Mesodermal cell (in vitro differentiated cells): ENCODE measurements at regions not wholly inside any gene's neighbourhood (a gene's known extent, or its start where the extent isn't known, plus 50 kb on each side); places are given as distances from the start of the nearest gene placed in this dataset.

Experiments
- H3K27ac ChIP-seq: 2 replicates; pipeline ENCODE4 v1.7.0; 2013; ENCODE audit warnings: mild to moderate bottlenecking, low read depth, low read length, moderate library complexity; ENCODE audit not compliant: severe bottlenecking
- H3K36me3 ChIP-seq: 2 replicates; pipeline ENCODE4 v1.7.1; 2013; ENCODE audit warnings: mild to moderate bottlenecking, low read length, moderate library complexity; ENCODE audit not compliant: control insufficient read depth, insufficient read depth
- H3K4me1 ChIP-seq: one replicate; pipeline ENCODE4 v1.7.1; 2013; ENCODE audit warnings: mild to moderate bottlenecking, low read length; ENCODE audit not compliant: insufficient read depth, control insufficient read depth, poor library complexity, severe bottlenecking
- H3K4me3 ChIP-seq: 2 replicates; pipeline ENCODE4 v1.7.0; 2013; ENCODE audit warnings: low read length, control low read depth, mild to moderate bottlenecking; ENCODE audit not compliant: insufficient read depth, poor library complexity, severe bottlenecking; ENCODE audit errors: extremely low read depth
- H3K9me3 ChIP-seq: 2 replicates; pipeline ENCODE4 v1.7.1; 2013; ENCODE audit warnings: mild to moderate bottlenecking, low read length, moderate library complexity; ENCODE audit not compliant: control insufficient read depth
- WGBS, 2 experiments: methylation state at CpG; one replicate each; pipeline ENCODE4 v1.1.5; 2013; ENCODE audit warnings: missing lambda C conversion rate in 2 of 2; ENCODE audit not compliant: insufficient coverage in 2 of 2; 5-methylcytosine and 5-hydroxymethylcytosine counted together

DNA sequence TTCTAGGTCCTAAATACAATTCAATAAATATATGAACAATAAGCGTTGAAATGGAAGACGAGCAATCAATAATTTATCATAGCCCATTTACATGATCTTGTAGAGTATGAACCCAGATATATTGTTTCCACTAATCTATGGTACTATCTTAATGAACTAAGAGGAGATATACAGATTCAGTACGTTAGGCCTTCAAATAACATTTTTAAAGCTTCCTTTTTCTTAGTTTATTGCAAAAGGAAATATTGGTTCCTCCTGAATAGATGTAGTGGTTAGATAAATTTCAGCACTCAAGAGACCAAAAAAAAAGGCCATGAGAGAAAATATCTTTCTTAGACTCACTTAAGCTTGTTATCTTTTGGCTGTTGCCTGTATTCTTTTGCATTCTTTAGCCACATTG, 147.5 kb upstream of the PITX2 start:
- Histone ChIP-seq H3K4me1 (no peaks in the 10 kb centered on the region), H3K4me3 (no peak overlapping the region), H3K9me3 (no peaks in the 10 kb centered on the region), H3K36me3 (no peaks in the 10 kb centered on the region), H3K27ac (no peak overlapping the region)
- no CpG with 5 or more reads among the region's 3 CpGs for WGBS, 2 experiments

- Histone ChIP-seq H3K9me3 (no peaks in the 10 kb centered on the region), H3K27ac (no peak overlapping the region), H3K4me3 (no peak overlapping the region), H3K36me3 (no peaks in the 10 kb centered on the region), H3K4me1 (no peaks in the 10 kb centered on the region)
- 80 to 90% methylated on average over 2 of the region's 2 CpGs for WGBS, 2 experiments
Measured at GRCh38 chr4:110778521-110778920, 155.6 kb upstream of the PITX2 start.

- 80 to 100% methylated on average over 1 of the region's 1 CpG for WGBS, 2 experiments
- H3K36me3 ChIP-seq, result no peaks in the 10 kb centered on the region
- no peaks in the 10 kb centered on the region for H3K4me1 ChIP-seq
- H3K4me3 ChIP-seq, result no peak overlapping the region
- H3K9me3 ChIP-seq, result no peaks in the 10 kb centered on the region
- H3K27ac ChIP-seq, result no peak overlapping the region
Measured at GRCh38 chr4:110780538-110780937, 157.7 kb upstream of the PITX2 start.

DNA sequence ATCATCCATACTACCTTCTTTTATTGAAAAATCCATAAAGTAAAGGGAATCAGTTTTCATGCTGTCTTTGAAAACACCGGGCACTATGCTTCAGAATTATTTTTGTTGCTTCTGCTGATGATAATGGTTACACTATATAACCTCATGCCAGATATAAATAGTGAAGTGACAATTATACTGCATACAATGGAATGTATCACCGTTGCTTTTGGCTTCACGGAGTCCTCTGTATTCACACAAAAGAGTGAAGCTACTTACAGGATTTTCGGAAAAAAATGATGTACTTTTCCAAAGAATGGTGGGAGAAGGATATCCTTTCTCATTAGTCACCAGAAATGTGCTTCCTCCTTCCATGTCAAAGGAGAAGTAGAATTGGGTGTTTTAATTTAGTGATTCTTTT, 159.1 kb upstream of the PITX2 start:
- Histone ChIP-seq H3K4me3 (no peak overlapping the region), H3K9me3 (no peaks in the 10 kb centered on the region), H3K36me3 (no peaks in the 10 kb centered on the region), H3K27ac (no peak overlapping the region), H3K4me1 (no peaks in the 10 kb centered on the region)
- WGBS, 2 experiments, result 57 to 100% methylated on average over 1 of the region's 4 CpGs

DNA sequence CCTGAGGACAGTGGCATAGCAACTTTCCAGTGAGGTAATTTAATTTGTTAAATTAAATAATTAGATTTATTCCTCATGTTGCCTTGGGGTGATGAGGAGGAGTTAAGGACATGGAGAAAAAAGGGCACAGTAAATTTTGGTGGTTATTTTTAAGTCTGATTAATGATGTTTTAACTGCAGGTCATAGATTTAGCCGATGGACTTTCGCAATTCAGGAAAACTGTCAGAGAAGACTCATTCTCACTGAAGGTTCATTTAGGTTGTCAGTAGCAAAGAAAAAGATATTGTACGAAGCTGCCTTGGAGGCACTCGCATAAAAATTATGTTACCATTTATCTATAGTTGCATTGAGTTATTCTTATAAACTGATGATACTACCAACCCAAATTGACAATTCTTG, 164.2 kb upstream of the PITX2 start:
- H3K36me3 ChIP-seq, result no peaks in the 10 kb centered on the region
- no peak overlapping the region for H3K4me3 ChIP-seq
- no peak overlapping the region for H3K27ac ChIP-seq

DNA sequence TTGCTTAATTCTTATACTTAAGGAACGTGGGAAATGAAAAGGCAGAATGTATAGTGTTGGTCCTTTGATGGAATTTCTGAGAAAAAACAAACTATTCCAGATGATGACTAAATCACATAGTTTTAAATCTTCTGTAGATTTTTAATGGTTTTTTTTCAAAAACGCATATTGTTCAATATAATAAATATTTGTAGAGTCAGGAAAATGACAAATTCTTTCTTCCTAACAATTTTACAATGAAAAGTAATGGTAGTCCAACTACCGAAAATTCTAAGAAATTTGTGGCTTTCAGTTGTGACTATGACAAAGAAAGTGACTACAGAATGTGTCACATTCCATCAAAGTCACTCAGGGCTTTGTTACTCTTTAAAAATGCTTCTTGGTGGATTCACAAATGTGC, 164.8 kb upstream of the PITX2 start:
- WGBS, 2 experiments, result no CpG with 5 or more reads among the region's 3 CpGs

More for the DNA sequence above, 164.2 kb upstream of the PITX2 start:
- no peaks in the 10 kb centered on the region for H3K9me3 ChIP-seq
- WGBS, 2 experiments, result 97 to 100% methylated on average over 2 of the region's 4 CpGs
- no peaks in the 10 kb centered on the region for H3K4me1 ChIP-seq

DNA sequence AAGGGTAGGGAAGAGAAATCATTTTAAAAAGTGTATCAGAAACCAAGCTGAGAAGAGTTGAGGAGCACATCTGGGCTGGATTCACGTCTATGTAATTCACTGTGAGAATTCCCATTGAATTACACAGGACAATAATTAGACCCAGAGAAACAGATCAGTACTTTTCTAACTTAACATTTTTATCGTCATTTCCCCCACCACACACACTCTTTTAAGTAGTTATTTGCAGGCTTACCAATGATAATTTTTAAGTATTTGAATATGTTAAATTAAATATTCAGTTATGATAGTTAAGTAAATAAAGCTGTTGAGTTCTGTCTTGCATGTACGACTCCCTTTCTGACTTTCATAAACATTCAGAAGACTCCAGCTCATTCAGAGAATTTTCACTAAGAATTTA, 165.4 kb upstream of the PITX2 start:
- Histone ChIP-seq H3K4me3 (no peak overlapping the region), H3K4me1 (peaks cover 11% of the 10 kb centered on the region), H3K36me3 (no peaks in the 10 kb centered on the region), H3K27ac (no peak overlapping the region), H3K9me3 (no peaks in the 10 kb centered on the region)
- 80% methylated on average over 1 of the region's 3 CpGs; no CpG with 5 or more reads in 1 of the 2 experiments for WGBS, 2 experiments

More for the DNA sequence above, 164.8 kb upstream of the PITX2 start:
- peaks cover 5% of the 10 kb centered on the region for H3K4me1 ChIP-seq
- no peak overlapping the region for H3K4me3 ChIP-seq
- H3K36me3 ChIP-seq, result no peaks in the 10 kb centered on the region
- no peaks in the 10 kb centered on the region for H3K9me3 ChIP-seq
- H3K27ac ChIP-seq, result no peak overlapping the region

DNA sequence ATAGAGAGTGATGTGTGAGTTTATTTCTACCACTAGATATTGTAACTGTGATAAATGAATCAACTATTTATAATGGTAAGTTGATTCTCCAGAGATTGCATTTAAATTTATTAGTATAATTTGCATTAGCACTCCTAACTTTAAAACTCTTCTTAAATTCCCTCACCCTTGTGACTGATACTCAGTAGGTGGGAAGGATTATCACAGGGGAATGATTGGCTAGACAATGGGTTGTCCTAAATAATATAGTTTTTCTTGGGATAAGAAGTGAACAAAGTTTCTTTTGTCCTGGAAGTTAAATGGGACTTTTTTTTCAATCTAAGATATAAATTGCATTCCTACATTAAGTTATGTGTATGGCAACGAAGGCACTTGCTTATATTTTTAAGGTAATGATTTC, 169.2 kb upstream of the PITX2 start:
- WGBS, 2 experiments, result no CpG with 5 or more reads among the region's 1 CpG
- Histone ChIP-seq H3K4me3 (no peak overlapping the region), H3K4me1 (peaks cover 24% of the 10 kb centered on the region), H3K9me3 (no peaks in the 10 kb centered on the region), H3K36me3 (no peaks in the 10 kb centered on the region), H3K27ac (no peak overlapping the region)

DNA sequence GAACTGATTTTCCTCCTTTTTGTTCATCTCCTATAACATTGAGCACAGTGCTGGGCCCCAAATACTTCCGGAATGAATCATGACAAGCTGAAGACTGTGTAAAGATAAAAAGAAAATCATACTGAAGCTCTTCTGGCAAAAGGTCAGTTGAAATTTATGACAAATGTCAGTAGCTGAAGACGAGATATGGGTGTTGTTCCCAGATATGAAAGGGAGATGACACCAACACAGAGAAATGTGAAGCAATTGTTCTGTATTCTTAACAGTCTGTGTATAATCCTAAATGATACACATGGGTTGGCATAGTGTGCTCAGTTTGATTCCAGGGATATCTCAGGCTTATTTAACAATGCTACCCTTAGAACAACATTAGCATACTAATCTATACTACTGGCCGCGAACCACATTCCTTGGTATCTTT, 170.5 kb upstream of the PITX2 start:
- 64 to 100% methylated on average over 1 of the region's 4 CpGs for WGBS, 2 experiments
- no peak overlapping the region for H3K4me3 ChIP-seq
- H3K36me3 ChIP-seq, result no peaks in the 10 kb centered on the region
- no peaks in the 10 kb centered on the region for H3K9me3 ChIP-seq
- peak overlapping the region; percentile 17 for H3K27ac ChIP-seq
- H3K4me1 ChIP-seq, result peaks cover 24% of the 10 kb centered on the region

GRCh38 chr4:110793890-110794554, 171.1 kb upstream of the PITX2 start:
- H3K36me3 ChIP-seq, result no peaks in the 10 kb centered on the region
- no peak overlapping the region for H3K4me3 ChIP-seq
- H3K27ac ChIP-seq, result peak overlapping the region; percentile 17
- H3K9me3 ChIP-seq, result no peaks in the 10 kb centered on the region
- peaks cover 24% of the 10 kb centered on the region for H3K4me1 ChIP-seq
- WGBS, 2 experiments, result 50 to 60% methylated on average over 2 of the region's 5 CpGs

- Histone ChIP-seq H3K4me3 (no peak overlapping the region), H3K9me3 (no peaks in the 10 kb centered on the region), H3K27ac (no peak overlapping the region), H3K4me1 (peaks cover 24% of the 10 kb centered on the region), H3K36me3 (no peaks in the 10 kb centered on the region)
- 100% methylated on average over 1 of the region's 1 CpG; no CpG with 5 or more reads in 1 of the 2 experiments for WGBS, 2 experiments
Measured at GRCh38 chr4:110795971-110796370, 173.1 kb upstream of the PITX2 start.
